ENCODE measurements at regions not wholly inside any gene's neighbourhood (a gene's known extent, or its start where the extent isn't known, plus 50 kb on each side); places are given as distances from the start of the nearest gene placed in this dataset.
A peak's percentile ranks its signal among the peaks of the same experiment; 100 is the strongest.

- DNase-seq (ENCODE audit: low read depth): no peak
Measured at GRCh38 chr3:102374863-102375634, 59.8 kb upstream of the ZPLD1 start.

GRCh38 chr3:102378216-102378615 is 56.6 kb upstream of the ZPLD1 start:
- no peak for DNase-seq (ENCODE audit: low read depth)

- DNase-seq (ENCODE audit: low read depth): peak; percentile 33
Measured at GRCh38 chr3:102382201-102382600, 52.6 kb upstream of the ZPLD1 start.

Data from myocyte (in vitro differentiated cells).